IMR-90 (cell line): ENCODE measurements at regions not wholly inside any gene's neighbourhood (a gene's known extent, or its start where the extent isn't known, plus 50 kb on each side); places are given as distances from the start of the nearest gene placed in this dataset.

Experiments used
- ATAC-seq: fragments of 200-7000 bp; cut with Tn5 transposase; 2 replicates; pipeline ENCODE4 v1.9.1; 2020; ENCODE audit warnings: low read depth, mild to moderate bottlenecking, moderate library complexity
- BruUV-seq: library from RNA; stranded (reverse); fragments of 400-500 nt; replicated peaks from 2 replicates; lab custom pipeline; 2021; lab: Mats Ljungman, UMichigan
- CTCF ChIA-PET: fragments of 300-600 bp; formaldehyde crosslinking; extraction: SDS; loops from one replicate; lab custom pipeline; 2021; ENCODE audit warnings: antibody characterized with exemption; lab: Yijun Ruan, JAX
- POLR2A ChIA-PET: fragments of 300-600 bp; sonication (Branson Sonifier 250); formaldehyde crosslinking; loops from one replicate; lab custom pipeline; 2022; ENCODE audit warnings: antibody characterized with exemption; ENCODE audit not compliant: unreplicated experiment; lab: Charles Lee
- DNase-seq: peaks from one replicate; pipeline ENCODE4 v3.0.0; 2013
- H2AFZ ChIP-seq: replicated peaks from 2 replicates; pipeline ENCODE3; 2013; ENCODE audit warnings: low read length, mild to moderate bottlenecking; ENCODE audit not compliant: poor library complexity
- H2AK5ac ChIP-seq: 2 replicates; pipeline ENCODE4 v1.6.1; 2013; ENCODE audit warnings: low read depth, low read length, inconsistent platforms
- H2AK9ac ChIP-seq: replicated peaks from 2 replicates; pipeline ENCODE3; 2013; ENCODE audit warnings: mild to moderate bottlenecking, low read depth, low read length, moderate library complexity; ENCODE audit not compliant: poor library complexity
- H2BK120ac ChIP-seq: 2 replicates; pipeline ENCODE4 v1.6.1; 2013; ENCODE audit warnings: low read depth, low read length, inconsistent platforms
- H2BK15ac ChIP-seq: 3 replicates; pipeline ENCODE4 v1.6.1; 2013; ENCODE audit warnings: low read depth, low read length, inconsistent platforms
- H2BK20ac ChIP-seq: 2 replicates; pipeline ENCODE4 v1.6.1; 2013; ENCODE audit warnings: low read depth, mild to moderate bottlenecking, inconsistent platforms, low read length, moderate library complexity
- H2BK5ac ChIP-seq: 2 replicates; pipeline ENCODE4 v1.6.1; 2013; ENCODE audit warnings: mild to moderate bottlenecking, low read depth, low read length, inconsistent platforms; ENCODE audit not compliant: poor library complexity, severe bottlenecking
- H3K14ac ChIP-seq: replicated peaks from 2 replicates; pipeline ENCODE4 v1.6.1; 2013; ENCODE audit warnings: low read depth, low read length, inconsistent platforms
- H3K18ac ChIP-seq: 2 replicates; pipeline ENCODE4 v1.6.1; 2013; ENCODE audit warnings: low read depth, low read length, control low read depth
- H3K23ac ChIP-seq: 2 replicates; pipeline ENCODE4 v1.6.1; 2013; ENCODE audit warnings: low read depth, low read length, inconsistent platforms
- H3K27ac ChIP-seq: 2 replicates; pipeline ENCODE4 v1.5.1; 2013; ENCODE audit warnings: mild to moderate bottlenecking, control low read depth, low read length; ENCODE audit not compliant: insufficient read depth
- H3K27me3 ChIP-seq: 2 replicates; pipeline ENCODE4 v1.6.1; 2013; ENCODE audit warnings: low read length; ENCODE audit not compliant: control insufficient read depth, insufficient read depth
- H3K36me3 ChIP-seq: 2 replicates; pipeline ENCODE4 v1.6.1; 2013; ENCODE audit warnings: low read length, mixed read lengths; ENCODE audit not compliant: control insufficient read depth, insufficient read depth
- H3K4ac ChIP-seq: 2 replicates; pipeline ENCODE4 v1.6.1; 2013; ENCODE audit warnings: low read depth, low read length, inconsistent platforms
- H3K4me1 ChIP-seq: 2 replicates; pipeline ENCODE4 v1.6.1; 2013; ENCODE audit warnings: low read length, mixed read lengths; ENCODE audit not compliant: control insufficient read depth, insufficient read depth
- H3K4me2 ChIP-seq: 2 replicates; pipeline ENCODE4 v1.6.1; 2013; ENCODE audit warnings: low read depth, mild to moderate bottlenecking, control low read depth, low read length, moderate library complexity
- H3K4me3 ChIP-seq: 2 replicates; pipeline ENCODE4 v1.5.1; 2013; ENCODE audit warnings: low read depth, mild to moderate bottlenecking, control low read depth, low read length, moderate library complexity; ENCODE audit not compliant: insufficient read depth
- H3K56ac ChIP-seq: 2 replicates; pipeline ENCODE4 v1.6.1; 2013; ENCODE audit warnings: low read length, inconsistent platforms; ENCODE audit not compliant: insufficient read depth; ENCODE audit errors: extremely low read depth
- H3K79me1 ChIP-seq, 2 experiments: 2 replicates each; pipeline ENCODE4 v1.6.1; 2013; ENCODE audit warnings: low read length in 2 of 2, inconsistent platforms in 1 of 2, low read depth in 1 of 2
- H3K9ac ChIP-seq: 2 replicates; pipeline ENCODE4 v1.6.1; 2013; ENCODE audit warnings: low read depth, low read length, control low read depth
- H3K9me1 ChIP-seq: 2 replicates; pipeline ENCODE4 v1.6.1; 2013; ENCODE audit warnings: low read length, inconsistent platforms; ENCODE audit not compliant: insufficient read depth
- H3K9me3 ChIP-seq: 2 replicates; pipeline ENCODE4 v1.6.1; 2013; ENCODE audit warnings: low read length; ENCODE audit not compliant: control insufficient read depth, insufficient read depth
- H4K20me1 ChIP-seq: 2 replicates; pipeline ENCODE4 v1.6.1; 2013; ENCODE audit warnings: low read length, inconsistent platforms; ENCODE audit not compliant: insufficient read depth
- H4K5ac ChIP-seq: 2 replicates; pipeline ENCODE4 v1.6.1; 2013; ENCODE audit warnings: mild to moderate bottlenecking, low read depth, low read length, control low read depth
- H4K8ac ChIP-seq, 2 experiments: 2 replicates each; pipeline ENCODE4 v1.6.1; 2013; ENCODE audit warnings: low read depth in 2 of 2, low read length in 2 of 2, control low read depth in 1 of 2, inconsistent platforms in 1 of 2
- H4K91ac ChIP-seq: 2 replicates; pipeline ENCODE4 v1.6.1; 2013; ENCODE audit warnings: low read depth, low read length, inconsistent platforms; ENCODE audit not compliant: insufficient read depth
- BHLHE40 ChIP-seq: fragments of 150-350 bp; IDR thresholded peaks from 2 replicates; pipeline ENCODE4 v1.6.1; 2016; ENCODE audit warnings: mild to moderate bottlenecking, low read depth, low read length
- CEBPB ChIP-seq: IDR thresholded peaks from 2 replicates; pipeline ENCODE4 v1.6.1; 2012; ENCODE audit warnings: low read depth, low read length, improper control_type of control experiment
- CHD1 ChIP-seq: IDR thresholded peaks from 2 replicates; pipeline ENCODE4 v1.6.1; 2012; ENCODE audit warnings: low read depth, low read length, improper control_type of control experiment
- MAZ ChIP-seq: IDR thresholded peaks from 2 replicates; pipeline ENCODE4 v1.6.1; 2012; ENCODE audit warnings: low read depth, mild to moderate bottlenecking, low read length, improper control_type of control experiment, moderate library complexity, borderline replicate concordance
- MXI1 ChIP-seq: IDR thresholded peaks from 2 replicates; pipeline ENCODE4 v1.6.1; 2012; ENCODE audit warnings: low read depth, mild to moderate bottlenecking, low read length, moderate library complexity, borderline replicate concordance
- NFE2L2 ChIP-seq: fragments of 150-350 bp; IDR thresholded peaks from 2 replicates; pipeline ENCODE4 v1.6.1; 2016; ENCODE audit warnings: low read depth, mild to moderate bottlenecking, low read length
- POLR2A ChIP-seq: IDR thresholded peaks from 2 replicates; pipeline ENCODE4 v1.6.1; 2012; ENCODE audit warnings: mild to moderate bottlenecking, low read depth, low read length
- dilution Hi-C: fragments of 300-500 bp; cut with HindIII; formaldehyde crosslinking; loops from one replicate; pipeline ENCODE4 v1.14.3; 2018; ENCODE audit warnings: low sequenced_read_pairs; ENCODE audit not compliant: unreplicated experiment
- in situ Hi-C: fragments of 300-500 bp; cut with MboI; formaldehyde crosslinking; loops from 3 replicates; pipeline ENCODE4 v1.14.3; 2019; ENCODE audit warnings: low sequenced_read_pairs, inconsistent platforms, mixed read lengths
- intact Hi-C: fragments of 100-400 bp; cut with micrococcal nuclease; formaldehyde crosslinking; loops from 2 replicates; pipeline ENCODE4 v1.10.0; 2022
- TF ChIP-seq, protein P1 (sequence below): fragments of 150-350 bp; IDR thresholded peaks from 2 replicates; pipeline ENCODE4 v1.6.1; 2016; ENCODE audit warnings: low read depth, mild to moderate bottlenecking, low read length, moderate library complexity, borderline replicate concordance

DNA sequence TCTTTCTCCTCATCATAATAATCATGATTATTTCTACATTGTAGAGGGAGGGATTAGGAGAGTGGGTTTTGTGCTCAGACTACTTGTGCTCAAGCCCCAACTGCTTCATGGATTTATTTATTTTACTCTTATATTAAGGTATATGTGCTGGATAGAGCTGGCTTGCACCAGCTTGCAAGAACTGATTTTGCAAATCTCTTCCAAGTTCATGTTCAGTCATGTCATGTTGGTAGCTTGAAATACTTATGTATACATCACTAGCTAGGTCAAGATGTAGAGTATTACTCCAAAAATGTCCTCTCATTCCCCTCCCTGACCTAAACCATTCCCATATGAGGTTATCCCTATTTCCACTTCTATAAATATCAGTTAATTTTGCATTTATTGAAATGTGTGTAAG lies 293.9 kb upstream of the RBMS3 start:
- no peaks in the 10 kb centered on the region for H4K20me1 ChIP-seq
- H3K9me1 ChIP-seq: no peaks in the 10 kb centered on the region
- no peak overlapping the region for H3K23ac ChIP-seq
- no peak overlapping the region for H4K8ac ChIP-seq
- ChIA-PET CTCF (no interaction called here), POLR2A (no interaction called here)
- in situ Hi-C loops: no loop called here
- no peak overlapping the region for H3K27ac ChIP-seq
- intact Hi-C loops: no loop called here
- no peak overlapping the region for H2BK15ac ChIP-seq
- no peak overlapping the region for H4K5ac ChIP-seq
- BruUV-seq: no TSS peak
- no peak overlapping the region for H2AFZ ChIP-seq
- no peak overlapping the region for H3K14ac ChIP-seq
- no peak overlapping the region for H3K4me2 ChIP-seq
- H3K4me1 ChIP-seq: no peaks in the 10 kb centered on the region
- no peak for DNase-seq
- ATAC-seq: no peak
- H2AK5ac ChIP-seq: no peak overlapping the region
- no peaks in the 10 kb centered on the region for H3K9me3 ChIP-seq
- no peak overlapping the region for H2BK120ac ChIP-seq
- no peak overlapping the region for H3K4me3 ChIP-seq
- dilution Hi-C loops: no loop called here
- no peak for TF ChIP-seq MAZ
- no peak for TF ChIP-seq MXI1
- TF ChIP-seq, protein P1, sequence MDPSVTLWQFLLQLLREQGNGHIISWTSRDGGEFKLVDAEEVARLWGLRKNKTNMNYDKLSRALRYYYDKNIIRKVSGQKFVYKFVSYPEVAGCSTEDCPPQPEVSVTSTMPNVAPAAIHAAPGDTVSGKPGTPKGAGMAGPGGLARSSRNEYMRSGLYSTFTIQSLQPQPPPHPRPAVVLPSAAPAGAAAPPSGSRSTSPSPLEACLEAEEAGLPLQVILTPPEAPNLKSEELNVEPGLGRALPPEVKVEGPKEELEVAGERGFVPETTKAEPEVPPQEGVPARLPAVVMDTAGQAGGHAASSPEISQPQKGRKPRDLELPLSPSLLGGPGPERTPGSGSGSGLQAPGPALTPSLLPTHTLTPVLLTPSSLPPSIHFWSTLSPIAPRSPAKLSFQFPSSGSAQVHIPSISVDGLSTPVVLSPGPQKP: no peak
- no peak for TF ChIP-seq POLR2A
- TF ChIP-seq CEBPB: no peak
- no peak for TF ChIP-seq BHLHE40
- no peak for TF ChIP-seq NFE2L2
- no peak for TF ChIP-seq CHD1
- no peak overlapping the region for H3K56ac ChIP-seq
- H2BK5ac ChIP-seq: no peak overlapping the region
- H3K27me3 ChIP-seq: no peaks in the 10 kb centered on the region
- H2AK9ac ChIP-seq: no peak overlapping the region
- no peaks in the 10 kb centered on the region for H3K79me1 ChIP-seq
- H3K36me3 ChIP-seq: no peaks in the 10 kb centered on the region
- no peak overlapping the region for H3K9ac ChIP-seq
- no peak overlapping the region for H3K4ac ChIP-seq
- H4K91ac ChIP-seq: no peak overlapping the region
- no peak overlapping the region for H3K18ac ChIP-seq
- no peak overlapping the region for H2BK20ac ChIP-seq
